ENCODE measurements at regions not wholly inside any gene's neighbourhood (a gene's known extent, or its start where the extent isn't known, plus 50 kb on each side); places are given as distances from the start of the nearest gene placed in this dataset.

DNA sequence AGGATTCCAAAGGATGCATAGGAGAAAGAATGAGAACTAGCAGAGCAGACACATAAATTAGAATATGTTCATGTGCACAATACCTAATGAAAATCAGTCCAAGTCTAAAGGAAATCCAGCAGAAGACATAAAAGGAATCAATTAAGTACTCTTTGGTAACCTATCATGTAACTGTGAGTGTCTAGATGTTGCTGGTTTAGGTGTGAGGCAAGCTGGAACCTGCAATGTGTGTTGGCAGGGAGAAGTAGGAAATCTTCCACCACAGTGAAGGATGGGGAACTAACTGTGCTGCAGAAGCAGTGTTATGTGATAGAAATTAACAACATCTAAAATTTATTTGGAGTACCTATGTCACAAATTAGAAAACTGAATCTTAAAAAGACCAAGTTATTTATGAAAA is 330.8 kb upstream of the DKK2 start:
- TF ChIP-seq POLR2AphosphoS5 (IDR thresholded peaks at IDR 0.05; ENCODE audit: low read depth) (no peak), EZH2 (IDR thresholded peaks at IDR 0.05; ENCODE audit: low read depth, unreplicated experiment) (no peak), CREB1 (CRISPR knock-in tag; IDR thresholded peaks at IDR 0.05; ENCODE audit: low read depth) (no peak), JUNB (IDR thresholded peaks at IDR 0.05; ENCODE audit: unreplicated experiment) (no peak), NANOG (IDR thresholded peaks at IDR 0.05; ENCODE audit: borderline replicate concordance) (no peak)
- TF ChIP-seq, protein P1, sequence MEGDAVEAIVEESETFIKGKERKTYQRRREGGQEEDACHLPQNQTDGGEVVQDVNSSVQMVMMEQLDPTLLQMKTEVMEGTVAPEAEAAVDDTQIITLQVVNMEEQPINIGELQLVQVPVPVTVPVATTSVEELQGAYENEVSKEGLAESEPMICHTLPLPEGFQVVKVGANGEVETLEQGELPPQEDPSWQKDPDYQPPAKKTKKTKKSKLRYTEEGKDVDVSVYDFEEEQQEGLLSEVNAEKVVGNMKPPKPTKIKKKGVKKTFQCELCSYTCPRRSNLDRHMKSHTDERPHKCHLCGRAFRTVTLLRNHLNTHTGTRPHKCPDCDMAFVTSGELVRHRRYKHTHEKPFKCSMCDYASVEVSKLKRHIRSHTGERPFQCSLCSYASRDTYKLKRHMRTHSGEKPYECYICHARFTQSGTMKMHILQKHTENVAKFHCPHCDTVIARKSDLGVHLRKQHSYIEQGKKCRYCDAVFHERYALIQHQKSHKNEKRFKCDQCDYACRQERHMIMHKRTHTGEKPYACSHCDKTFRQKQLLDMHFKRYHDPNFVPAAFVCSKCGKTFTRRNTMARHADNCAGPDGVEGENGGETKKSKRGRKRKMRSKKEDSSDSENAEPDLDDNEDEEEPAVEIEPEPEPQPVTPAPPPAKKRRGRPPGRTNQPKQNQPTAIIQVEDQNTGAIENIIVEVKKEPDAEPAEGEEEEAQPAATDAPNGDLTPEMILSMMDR (conservative IDR thresholded peaks at IDR 0.05; ENCODE audit: low read depth in 2 of 2) = no peak
- TF ChIP-seq, protein P2, sequence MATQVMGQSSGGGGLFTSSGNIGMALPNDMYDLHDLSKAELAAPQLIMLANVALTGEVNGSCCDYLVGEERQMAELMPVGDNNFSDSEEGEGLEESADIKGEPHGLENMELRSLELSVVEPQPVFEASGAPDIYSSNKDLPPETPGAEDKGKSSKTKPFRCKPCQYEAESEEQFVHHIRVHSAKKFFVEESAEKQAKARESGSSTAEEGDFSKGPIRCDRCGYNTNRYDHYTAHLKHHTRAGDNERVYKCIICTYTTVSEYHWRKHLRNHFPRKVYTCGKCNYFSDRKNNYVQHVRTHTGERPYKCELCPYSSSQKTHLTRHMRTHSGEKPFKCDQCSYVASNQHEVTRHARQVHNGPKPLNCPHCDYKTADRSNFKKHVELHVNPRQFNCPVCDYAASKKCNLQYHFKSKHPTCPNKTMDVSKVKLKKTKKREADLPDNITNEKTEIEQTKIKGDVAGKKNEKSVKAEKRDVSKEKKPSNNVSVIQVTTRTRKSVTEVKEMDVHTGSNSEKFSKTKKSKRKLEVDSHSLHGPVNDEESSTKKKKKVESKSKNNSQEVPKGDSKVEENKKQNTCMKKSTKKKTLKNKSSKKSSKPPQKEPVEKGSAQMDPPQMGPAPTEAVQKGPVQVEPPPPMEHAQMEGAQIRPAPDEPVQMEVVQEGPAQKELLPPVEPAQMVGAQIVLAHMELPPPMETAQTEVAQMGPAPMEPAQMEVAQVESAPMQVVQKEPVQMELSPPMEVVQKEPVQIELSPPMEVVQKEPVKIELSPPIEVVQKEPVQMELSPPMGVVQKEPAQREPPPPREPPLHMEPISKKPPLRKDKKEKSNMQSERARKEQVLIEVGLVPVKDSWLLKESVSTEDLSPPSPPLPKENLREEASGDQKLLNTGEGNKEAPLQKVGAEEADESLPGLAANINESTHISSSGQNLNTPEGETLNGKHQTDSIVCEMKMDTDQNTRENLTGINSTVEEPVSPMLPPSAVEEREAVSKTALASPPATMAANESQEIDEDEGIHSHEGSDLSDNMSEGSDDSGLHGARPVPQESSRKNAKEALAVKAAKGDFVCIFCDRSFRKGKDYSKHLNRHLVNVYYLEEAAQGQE (IDR thresholded peaks at IDR 0.05; ENCODE audit: unreplicated experiment) = no peak
- TF ChIP-seq, protein P3, sequence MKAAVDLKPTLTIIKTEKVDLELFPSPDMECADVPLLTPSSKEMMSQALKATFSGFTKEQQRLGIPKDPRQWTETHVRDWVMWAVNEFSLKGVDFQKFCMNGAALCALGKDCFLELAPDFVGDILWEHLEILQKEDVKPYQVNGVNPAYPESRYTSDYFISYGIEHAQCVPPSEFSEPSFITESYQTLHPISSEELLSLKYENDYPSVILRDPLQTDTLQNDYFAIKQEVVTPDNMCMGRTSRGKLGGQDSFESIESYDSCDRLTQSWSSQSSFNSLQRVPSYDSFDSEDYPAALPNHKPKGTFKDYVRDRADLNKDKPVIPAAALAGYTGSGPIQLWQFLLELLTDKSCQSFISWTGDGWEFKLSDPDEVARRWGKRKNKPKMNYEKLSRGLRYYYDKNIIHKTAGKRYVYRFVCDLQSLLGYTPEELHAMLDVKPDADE (IDR thresholded peaks at IDR 0.05) = no peak

Data from GM23338 (cell line).